ENCODE measurements at regions not wholly inside any gene's neighbourhood (a gene's known extent, or its start where the extent isn't known, plus 50 kb on each side); places are given as distances from the start of the nearest gene placed in this dataset.

DNA sequence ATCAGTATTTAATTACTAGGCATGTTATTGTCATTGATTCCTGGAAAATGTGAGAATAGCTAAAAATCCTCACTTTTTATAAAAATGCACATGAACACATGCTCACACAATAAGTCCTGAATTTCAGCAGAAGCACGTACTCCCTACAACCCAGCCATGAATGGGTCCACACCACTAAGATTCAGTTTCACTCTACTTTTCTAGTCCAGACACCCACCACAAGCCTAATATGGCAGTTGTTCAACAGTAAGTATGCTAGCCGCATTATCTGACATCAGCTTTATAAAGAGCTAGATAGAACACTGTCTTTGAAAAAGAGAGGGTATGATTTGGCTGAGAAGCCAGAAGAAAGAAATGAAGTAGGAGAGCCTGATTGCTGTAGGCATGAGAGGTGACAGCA lies 639.3 kb downstream of the BRINP1 start:
- no CpG with 5 or more reads among the region's 2 CpGs for WGBS (ENCODE audit: extremely low coverage, insufficient read length, low lambda C conversion rate)
- Histone ChIP-seq H2BK5ac (ENCODE audit: insufficient read length, low read length) (no peak overlapping the region), H3K79me1 (ENCODE audit: insufficient read depth, low read depth, low read length, poor library complexity, severe bottlenecking) (no peaks in the 10 kb centered on the region), H2BK12ac (ENCODE audit: insufficient read length, low read depth, low read length) (no peak overlapping the region), H2BK120ac (ENCODE audit: low read depth, low read length, poor library complexity, severe bottlenecking) (no peak overlapping the region), H3K14ac (ENCODE audit: insufficient read depth, low read length) (no peak overlapping the region), H3K23me2 (ENCODE audit: insufficient read length, low read depth, low read length, poor library complexity, severe bottlenecking) (no peaks in the 10 kb centered on the region), H3K79me2 (ENCODE audit: insufficient read depth, low read length) (no peaks in the 10 kb centered on the region; the same call in 1 of the 2 replicates), H3K4ac (ENCODE audit: low read depth, low read length) (no peak overlapping the region), H2BK15ac (ENCODE audit: low read depth, low read length) (no peak overlapping the region), H4K91ac (ENCODE audit: insufficient read length, low read depth, low read length) (no peak overlapping the region), H4K5ac (ENCODE audit: insufficient read length, low read depth, low read length) (no peak overlapping the region), H3K18ac (ENCODE audit: insufficient read length, low read depth, low read length) (no peak overlapping the region), H2AFZ (ENCODE audit: low read length) (no peak overlapping the region), H3K4me1 (ENCODE audit: insufficient read depth, low read length) (no peaks in the 10 kb centered on the region), H2BK20ac (ENCODE audit: low read depth, low read length, poor library complexity, severe bottlenecking) (no peak overlapping the region), H3K56ac (ENCODE audit: insufficient read length, low read depth, low read length) (no peak overlapping the region), H3K27ac (ENCODE audit: insufficient read length, low read depth, low read length) (no peak overlapping the region), H3K27me3 (ENCODE audit: insufficient read depth, low read length) (no peaks in the 10 kb centered on the region), H3K4me2 (ENCODE audit: insufficient read depth, insufficient read length, low read length) (no peak overlapping the region), H3K9me3 (ENCODE audit: control insufficient read depth, low read depth, low read length) (no peaks in the 10 kb centered on the region), H4K8ac (replicated peaks; ENCODE audit: insufficient read length, low read depth, low read length) (no peak overlapping the region), H2AK5ac (ENCODE audit: insufficient read length, low read length) (no peak overlapping the region), H3K9ac (ENCODE audit: extremely low read depth, insufficient read length, low read length) (no peak overlapping the region), H3T11ph (ENCODE audit: low read length) (no peak overlapping the region), H3K23ac (ENCODE audit: insufficient read length, low read depth, low read length) (no peak overlapping the region), H4K20me1 (ENCODE audit: control insufficient read depth, insufficient read depth, insufficient read length) (no peaks in the 10 kb centered on the region)
- DNase-seq: no peak
- H3K27ac Mint-ChIP-seq: no peak overlapping the region
- no peaks in the 10 kb centered on the region for H3K4me1 Mint-ChIP-seq
- no peak overlapping the region for H3K4me3 Mint-ChIP-seq
- H3K36me3 Mint-ChIP-seq (ENCODE audit: insufficient read depth in 1 of 3, low read depth in 3 of 3): peaks cover 2 to 3% (median 3%) of the 10 kb centered on the region in 3 experiments; a peak in 5 of 7 replicates
- H3K9me3 Mint-ChIP-seq: peaks cover 7 to 15% of the 10 kb centered on the region in 2 experiments
- TF ChIP-seq, protein P1, sequence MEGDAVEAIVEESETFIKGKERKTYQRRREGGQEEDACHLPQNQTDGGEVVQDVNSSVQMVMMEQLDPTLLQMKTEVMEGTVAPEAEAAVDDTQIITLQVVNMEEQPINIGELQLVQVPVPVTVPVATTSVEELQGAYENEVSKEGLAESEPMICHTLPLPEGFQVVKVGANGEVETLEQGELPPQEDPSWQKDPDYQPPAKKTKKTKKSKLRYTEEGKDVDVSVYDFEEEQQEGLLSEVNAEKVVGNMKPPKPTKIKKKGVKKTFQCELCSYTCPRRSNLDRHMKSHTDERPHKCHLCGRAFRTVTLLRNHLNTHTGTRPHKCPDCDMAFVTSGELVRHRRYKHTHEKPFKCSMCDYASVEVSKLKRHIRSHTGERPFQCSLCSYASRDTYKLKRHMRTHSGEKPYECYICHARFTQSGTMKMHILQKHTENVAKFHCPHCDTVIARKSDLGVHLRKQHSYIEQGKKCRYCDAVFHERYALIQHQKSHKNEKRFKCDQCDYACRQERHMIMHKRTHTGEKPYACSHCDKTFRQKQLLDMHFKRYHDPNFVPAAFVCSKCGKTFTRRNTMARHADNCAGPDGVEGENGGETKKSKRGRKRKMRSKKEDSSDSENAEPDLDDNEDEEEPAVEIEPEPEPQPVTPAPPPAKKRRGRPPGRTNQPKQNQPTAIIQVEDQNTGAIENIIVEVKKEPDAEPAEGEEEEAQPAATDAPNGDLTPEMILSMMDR (conservative IDR thresholded peaks at IDR 0.05): no peak
- no peaks in the 10 kb centered on the region for H3K27me3 Mint-ChIP-seq (ENCODE audit: low read depth)

Data from H9 (cell line).